Adrenal gland (tissue), 9 donors: ENCODE measurements at regions not wholly inside any gene's neighbourhood (a gene's known extent, or its start where the extent isn't known, plus 50 kb on each side); places are given as distances from the start of the nearest gene placed in this dataset.

ENCODE experiments used
- DNase-seq, 7 donors: peaks; one replicate each; pipeline ENCODE4 v3.0.0-alpha.2; 2019 to 2020
- H3K27ac ChIP-seq, 5 donors: fragments of 200-600 bp; sonication (generic) in 4 of 5; 1 replicate in 3 of 5; 2 replicates in 2 of 5; pipeline versions ENCODE4 v1.5.1 to v1.8.0; 2016 to 2020; ENCODE audit warnings: mild to moderate bottlenecking in 1 of 5
- H3K27me3 ChIP-seq: fragments of 200-600 bp; 2 replicates; pipeline ENCODE4 v1.8.0; 2021
- H3K36me3 ChIP-seq, 2 donors: fragments of 200-600 bp; replicated peaks in 1 of 2; 1 replicate in 1 of 2; 2 replicates in 1 of 2; pipeline versions ENCODE4 v1.5.1 to v1.8.0; 2018 to 2022
- H3K4me1 ChIP-seq, 2 donors: fragments of 200-600 bp; replicated peaks in 1 of 2; 1 replicate in 1 of 2; 2 replicates in 1 of 2; pipeline versions ENCODE4 v1.5.1 to v1.8.0; 2018 to 2021
- H3K4me3 ChIP-seq, 4 donors: fragments of 200-600 bp; sonication (generic) in 3 of 4; one replicate each; pipeline ENCODE4 v1.5.1; 2016 to 2018
- H3K9me3 ChIP-seq, 3 donors: fragments of 200-600 bp; sonication (generic) in 1 of 3; replicated peaks in 1 of 3; 1 replicate in 2 of 3; 2 replicates in 1 of 3; pipeline versions ENCODE4 v1.5.1 to v1.8.0; 2016 to 2021
- CTCF ChIP-seq, 6 experiments: fragments of 450-650 bp in 4 of 6; fragments of 200-600 bp in 2 of 6; sonication (generic) in 1 of 6; IDR thresholded peaks; 1 replicate in 5 of 6; 2 replicates in 1 of 6; pipeline versions ENCODE4 v1.5.1 to v1.8.0; 2016 to 2021; ENCODE audit warnings: antibody characterized with exemption in 6 of 6, mild to moderate bottlenecking in 2 of 6, moderate library complexity in 1 of 6
- POLR2A ChIP-seq, 2 donors: fragments of 450-650 bp; IDR thresholded peaks; one replicate each; pipeline ENCODE4 v1.6.1; 2017; ENCODE audit warnings: antibody characterized with exemption in 2 of 2, mild to moderate bottlenecking in 2 of 2, moderate library complexity in 1 of 2
- WGBS, 4 donors: extraction: QIAGEN DNeasy Blood & Tissue Kit in 2 of 4; methylation state at CpG; one replicate each; pipeline versions ENCODE4 v1.1.5 to v1.1.7; 2013 to 2017; 5-methylcytosine and 5-hydroxymethylcytosine counted together
- intact Hi-C, 2 donors: fragments of 100-400 bp; cut with DNase I; formaldehyde crosslinking; loops; one replicate each; pipeline versions ENCODE4 v1.14.1 to v1.15.0; 2022 to 2023
- donor health status: healthy with polysubstance abuse.
- donor health status: Bipolar disorder and iron deficiency.
- donor health status: DM: yes; HTN: yes; CAD: no.
- donor health status: DM: no; HTN: no; CAD: no.
- donor health status: DM: no; HTN: no; CAD: no.

- intact Hi-C loops: no loop called here
- Histone ChIP-seq H3K9me3 (peaks cover 0 to 7% (median 0%) of the 10 kb centered on the region in 3 donors), H3K4me3 (no peak overlapping the region), H3K27me3 (no peaks in the 10 kb centered on the region), H3K36me3 (no peaks in the 10 kb centered on the region), H3K27ac (no peak overlapping the region), H3K4me1 (no peaks in the 10 kb centered on the region)
- 39 to 48% (median 47%) methylated on average over 4 of the region's 4 CpGs for WGBS, 4 donors
- TF ChIP-seq CTCF (IDR thresholded peaks at IDR 0.05) (peak in 1 of 6 experiments; percentile 7), POLR2A (IDR thresholded peaks at IDR 0.05) (no peak)
- no peak for DNase-seq
Observed at GRCh38 chr10:128843972-128844371, 623.1 kb upstream of the MGMT start.

GRCh38 chr10:128846927-128847326, 620.1 kb upstream of the MGMT start:
- no peaks in the 10 kb centered on the region for H3K4me1 ChIP-seq
- H3K9me3 ChIP-seq: no peaks in the 10 kb centered on the region
- H3K36me3 ChIP-seq: no peaks in the 10 kb centered on the region
- intact Hi-C loops: no loop called here
- TF ChIP-seq POLR2A (IDR thresholded peaks at IDR 0.05): no peak
- no peak for TF ChIP-seq CTCF (IDR thresholded peaks at IDR 0.05)
- 67 to 90% (median 79%) methylated on average over 3 of the region's 3 CpGs for WGBS, 4 donors
- DNase-seq: no peak
- H3K27ac ChIP-seq: no peak overlapping the region
- H3K4me3 ChIP-seq: no peak overlapping the region
- H3K27me3 ChIP-seq: no peaks in the 10 kb centered on the region

GRCh38 chr10:128848810-128849209, 618.2 kb upstream of the MGMT start:
- Histone ChIP-seq H3K9me3 (no peaks in the 10 kb centered on the region), H3K4me3 (no peak overlapping the region), H3K36me3 (no peaks in the 10 kb centered on the region), H3K27ac (no peak overlapping the region), H3K27me3 (no peaks in the 10 kb centered on the region), H3K4me1 (no peaks in the 10 kb centered on the region)
- intact Hi-C loops: no loop called here
- DNase-seq: no peak
- 64 to 76% (median 73%) methylated on average over 5 of the region's 5 CpGs for WGBS, 4 donors
- TF ChIP-seq CTCF (IDR thresholded peaks at IDR 0.05) (no peak), POLR2A (IDR thresholded peaks at IDR 0.05) (no peak)

- no peaks in the 10 kb centered on the region for H3K27me3 ChIP-seq
- no peak for TF ChIP-seq CTCF (IDR thresholded peaks at IDR 0.05)
- no peak for TF ChIP-seq POLR2A (IDR thresholded peaks at IDR 0.05)
- DNase-seq: no peak
- peaks cover 0 to 7% of the 10 kb centered on the region in 2 donors for H3K4me1 ChIP-seq
- no peak overlapping the region for H3K27ac ChIP-seq
- no peaks in the 10 kb centered on the region for H3K9me3 ChIP-seq
- no peaks in the 10 kb centered on the region for H3K36me3 ChIP-seq
- intact Hi-C loops: no loop called here
- no peak overlapping the region for H3K4me3 ChIP-seq
- WGBS, 4 donors: 82 to 92% (median 88%) methylated on average over 7 to 8 of the region's 8 CpGs
Observed at GRCh38 chr10:128850647-128851046, 616.4 kb upstream of the MGMT start.
